GM12865 (cell line): ENCODE measurements at regions not wholly inside any gene's neighbourhood (a gene's known extent, or its start where the extent isn't known, plus 50 kb on each side); places are given as distances from the start of the nearest gene placed in this dataset.
"Not testable (repeated sequence)": the region's sequence is repeated elsewhere in the genome, so short reads cannot be mapped to it uniquely, and the experiment has no call there.

ENCODE experiments used
- DNase-seq: peaks from one replicate; pipeline ENCODE4 v3.0.0; 2010; ENCODE audit warnings: low read depth
- H3K4me3 ChIP-seq: 2 replicates; pipeline ENCODE4 v1.5.1; 2011; ENCODE audit warnings: mild to moderate bottlenecking, low read depth, low read length, control low read depth
- CTCF ChIP-seq: IDR thresholded peaks from 2 replicates; pipeline ENCODE4 v1.5.1; 2011; ENCODE audit warnings: low read length, control low read depth, low read depth, inconsistent platforms; ENCODE audit not compliant: insufficient read depth; ENCODE audit errors: missing control alignments

GRCh38 chrX:17976955-17977354 is 115.9 kb upstream of the RAI2 start:
- no peak for DNase-seq
- H3K4me3 ChIP-seq: no peak overlapping the region
- no peak for TF ChIP-seq CTCF

- DNase-seq, H3K4me3 ChIP-seq: not testable (repeated sequence)
Observed at GRCh38 chrX:17975349-17975748, 114.3 kb upstream of the RAI2 start.

- no peak for DNase-seq
- TF ChIP-seq CTCF: no peak
- H3K4me3 ChIP-seq: no peak overlapping the region
Observed at GRCh38 chrX:17968367-17968766, 107.3 kb upstream of the RAI2 start.

- H3K4me3 ChIP-seq: no peak overlapping the region
- DNase-seq: no peak
- TF ChIP-seq CTCF: no peak
Observed at GRCh38 chrX:17967888-17968287, 106.8 kb upstream of the RAI2 start.

- no peak for TF ChIP-seq CTCF
- no peak for DNase-seq
Observed at GRCh38 chrX:17964871-17965270, 103.8 kb upstream of the RAI2 start.

GRCh38 chrX:17960891-17961290 is 99.8 kb upstream of the RAI2 start:
- no peak for DNase-seq

More at GRCh38 chrX:17964871-17965270, 103.8 kb upstream of the RAI2 start:
- H3K4me3 ChIP-seq: no peak overlapping the region

GRCh38 chrX:17944833-17945497 is 83.9 kb upstream of the RAI2 start:
- DNase-seq: peak; percentile 7
- H3K4me3 ChIP-seq: no peak overlapping the region
- TF ChIP-seq CTCF: peak; percentile 58

More at GRCh38 chrX:17960891-17961290, 99.8 kb upstream of the RAI2 start:
- TF ChIP-seq CTCF: no peak
- no peak overlapping the region for H3K4me3 ChIP-seq

GRCh38 chrX:17941171-17941570 is 80.1 kb upstream of the RAI2 start:
- DNase-seq, H3K4me3 ChIP-seq: not testable (repeated sequence)
